ENCODE measurements at regions not wholly inside any gene's neighbourhood (a gene's known extent, or its start where the extent isn't known, plus 50 kb on each side); places are given as distances from the start of the nearest gene placed in this dataset.

DNA sequence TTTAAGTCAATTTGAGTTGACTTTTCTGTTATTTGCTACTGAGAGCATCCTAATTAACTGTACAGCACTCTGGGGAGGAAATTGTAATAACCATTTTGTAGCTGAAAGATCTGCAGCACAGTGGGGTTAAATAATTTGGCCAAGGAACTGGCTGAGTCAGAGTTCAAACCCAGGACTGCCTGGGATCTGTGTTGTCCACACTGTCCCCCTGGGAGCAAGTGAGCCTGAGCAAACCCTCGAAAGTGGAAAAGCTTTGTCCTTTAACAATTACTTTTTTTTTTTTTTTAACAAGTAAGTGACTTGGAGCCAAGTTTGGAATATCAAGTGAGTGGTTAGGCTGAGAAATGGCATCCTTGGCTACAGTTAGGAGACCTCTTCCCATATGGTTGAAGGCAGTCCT lies 247.2 kb upstream of the CCDC196 start:
- TF ChIP-seq, protein P1, sequence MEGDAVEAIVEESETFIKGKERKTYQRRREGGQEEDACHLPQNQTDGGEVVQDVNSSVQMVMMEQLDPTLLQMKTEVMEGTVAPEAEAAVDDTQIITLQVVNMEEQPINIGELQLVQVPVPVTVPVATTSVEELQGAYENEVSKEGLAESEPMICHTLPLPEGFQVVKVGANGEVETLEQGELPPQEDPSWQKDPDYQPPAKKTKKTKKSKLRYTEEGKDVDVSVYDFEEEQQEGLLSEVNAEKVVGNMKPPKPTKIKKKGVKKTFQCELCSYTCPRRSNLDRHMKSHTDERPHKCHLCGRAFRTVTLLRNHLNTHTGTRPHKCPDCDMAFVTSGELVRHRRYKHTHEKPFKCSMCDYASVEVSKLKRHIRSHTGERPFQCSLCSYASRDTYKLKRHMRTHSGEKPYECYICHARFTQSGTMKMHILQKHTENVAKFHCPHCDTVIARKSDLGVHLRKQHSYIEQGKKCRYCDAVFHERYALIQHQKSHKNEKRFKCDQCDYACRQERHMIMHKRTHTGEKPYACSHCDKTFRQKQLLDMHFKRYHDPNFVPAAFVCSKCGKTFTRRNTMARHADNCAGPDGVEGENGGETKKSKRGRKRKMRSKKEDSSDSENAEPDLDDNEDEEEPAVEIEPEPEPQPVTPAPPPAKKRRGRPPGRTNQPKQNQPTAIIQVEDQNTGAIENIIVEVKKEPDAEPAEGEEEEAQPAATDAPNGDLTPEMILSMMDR (IDR thresholded peaks at IDR 0.05; ENCODE audit: poor library complexity), result no peak
- TF ChIP-seq EZH2phosphoT487 (IDR thresholded peaks at IDR 0.05; ENCODE audit: low read depth, severe bottlenecking, unreplicated experiment) (no peak), EZH2 (IDR thresholded peaks at IDR 0.05; ENCODE audit: borderline replicate concordance) (no peak)

Measured in hepatocyte (in vitro differentiated cells).